Pancreas (tissue), 10 donors: ENCODE measurements at regions not wholly inside any gene's neighbourhood (a gene's known extent, or its start where the extent isn't known, plus 50 kb on each side); places are given as distances from the start of the nearest gene placed in this dataset.

Experiments used
- ATAC-seq, 4 donors: fragments of 200-7000 bp; cut with Tn5 transposase; one replicate each; pipeline versions ENCODE4 v1.8.0 to v1.9.1; 2020; ENCODE audit warnings: mild to moderate bottlenecking in 4 of 4, moderate library complexity in 4 of 4
- DNase-seq, 6 donors: peaks; one replicate each; pipeline ENCODE4 v3.0.0-alpha.2; 2020
- FAIRE-seq: peaks from 2 replicates; lab custom pipeline; 2012; peaks lifted over from hg19 to GRCh38; lab: Jason Lieb, UNC
- H3K27ac ChIP-seq, 4 donors: fragments of 200-600 bp; sonication (generic); 1 replicate in 3 of 4; 2 replicates in 1 of 4; pipeline versions ENCODE4 v1.5.0 to v1.8.0; 2020
- H3K27me3 ChIP-seq, 4 donors: fragments of 200-600 bp; one replicate each; pipeline ENCODE4 v1.8.0; 2021
- H3K36me3 ChIP-seq, 3 donors: fragments of 200-600 bp; sonication (generic) in 1 of 3; one replicate each; pipeline versions ENCODE4 v1.5.0 to v1.8.0; 2020 to 2021
- H3K4me1 ChIP-seq, 3 donors: fragments of 200-600 bp; one replicate each; pipeline ENCODE4 v1.8.0; 2021
- H3K4me3 ChIP-seq, 4 donors: fragments of 200-600 bp; sonication (generic) in 2 of 4; one replicate each; pipeline versions ENCODE4 v1.5.0 to v1.8.0; 2020 to 2021
- H3K9me3 ChIP-seq, 4 donors: fragments of 200-600 bp; one replicate each; pipeline ENCODE4 v1.8.0; 2021
- WGBS, 2 donors: extraction: QIAGEN DNeasy Blood & Tissue Kit; methylation state at CpG; one replicate each; pipeline ENCODE4 v1.1.7; 2013; 5-methylcytosine and 5-hydroxymethylcytosine counted together
- intact Hi-C, 3 donors: fragments of 100-400 bp; cut with DNase I; formaldehyde crosslinking; loops; one replicate each; pipeline versions ENCODE4 v1.11.1 to v1.14.2; 2022
- TF ChIP-seq, protein P1 (sequence below), 4 donors: fragments of 200-600 bp; sonication (generic) in 3 of 4; IDR thresholded peaks; one replicate each; pipeline versions ENCODE4 v1.5.0 to v1.8.0; 2021; ENCODE audit warnings: antibody characterized with exemption in 4 of 4
- donor health status: healthy with polysubstance abuse.
- donor health status: DM: no; HTN: no; CAD: no; lungs with moderate emphysema.
- donor health status: DM: no; HTN: no; CAD: no.
- donor health status: control.
- donor health status: control.
- donor health status: Bipolar disorder and iron deficiency.
- donor health status: DM: yes; HTN: yes; CAD: no.
- donor health status: DM: no; HTN: no; CAD: no.
- donor health status: DM: no; HTN: no; CAD: no.
- donor health status: DM: yes; HTN: yes; CAD: no.

DNA sequence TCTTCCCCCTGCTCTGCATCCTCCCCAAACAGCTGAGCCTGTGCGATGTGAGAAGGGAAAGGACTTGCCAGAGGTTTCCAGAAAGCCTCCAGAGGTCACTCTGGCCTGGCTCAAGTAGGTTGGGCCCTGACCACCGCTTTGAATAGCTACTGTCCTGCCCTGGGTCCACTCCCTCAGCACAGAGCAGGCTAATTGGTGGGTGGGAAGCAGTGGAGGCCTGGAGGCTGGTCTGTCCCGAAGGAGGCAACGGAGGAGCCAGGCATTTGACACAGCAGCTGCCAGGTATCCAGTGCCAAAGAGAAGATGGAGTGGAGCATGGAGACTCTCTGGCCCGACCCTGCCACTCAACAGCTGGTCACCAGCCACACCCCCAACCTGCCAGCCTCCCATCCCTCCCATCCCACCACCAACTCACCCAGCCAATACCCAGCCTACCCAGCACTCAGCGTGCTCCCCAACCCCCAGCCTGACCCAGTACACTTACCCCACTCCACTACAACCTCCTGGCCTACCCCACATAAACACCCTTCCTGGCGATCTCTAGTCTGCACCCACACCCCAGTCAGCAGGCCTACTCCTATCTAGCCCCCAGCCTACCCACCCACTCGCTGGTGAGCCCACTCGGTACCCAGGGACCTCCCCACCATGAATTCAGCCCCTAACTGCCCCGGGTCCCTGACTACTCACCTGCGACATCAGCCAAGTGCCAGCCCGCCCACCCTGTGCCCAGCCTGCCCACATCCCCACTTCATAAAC lies 64.6 kb upstream of the COL13A1 start:
- Histone ChIP-seq H3K27me3 (no peaks in the 10 kb centered on the region), H3K9me3 (no peaks in the 10 kb centered on the region), H3K4me3 (no peak overlapping the region), H3K27ac (no peak overlapping the region), H3K36me3 (no peaks in the 10 kb centered on the region), H3K4me1 (no peaks in the 10 kb centered on the region)
- ATAC-seq, result no peak
- intact Hi-C loops, result no loop called here
- TF ChIP-seq, protein P1, sequence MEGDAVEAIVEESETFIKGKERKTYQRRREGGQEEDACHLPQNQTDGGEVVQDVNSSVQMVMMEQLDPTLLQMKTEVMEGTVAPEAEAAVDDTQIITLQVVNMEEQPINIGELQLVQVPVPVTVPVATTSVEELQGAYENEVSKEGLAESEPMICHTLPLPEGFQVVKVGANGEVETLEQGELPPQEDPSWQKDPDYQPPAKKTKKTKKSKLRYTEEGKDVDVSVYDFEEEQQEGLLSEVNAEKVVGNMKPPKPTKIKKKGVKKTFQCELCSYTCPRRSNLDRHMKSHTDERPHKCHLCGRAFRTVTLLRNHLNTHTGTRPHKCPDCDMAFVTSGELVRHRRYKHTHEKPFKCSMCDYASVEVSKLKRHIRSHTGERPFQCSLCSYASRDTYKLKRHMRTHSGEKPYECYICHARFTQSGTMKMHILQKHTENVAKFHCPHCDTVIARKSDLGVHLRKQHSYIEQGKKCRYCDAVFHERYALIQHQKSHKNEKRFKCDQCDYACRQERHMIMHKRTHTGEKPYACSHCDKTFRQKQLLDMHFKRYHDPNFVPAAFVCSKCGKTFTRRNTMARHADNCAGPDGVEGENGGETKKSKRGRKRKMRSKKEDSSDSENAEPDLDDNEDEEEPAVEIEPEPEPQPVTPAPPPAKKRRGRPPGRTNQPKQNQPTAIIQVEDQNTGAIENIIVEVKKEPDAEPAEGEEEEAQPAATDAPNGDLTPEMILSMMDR (IDR thresholded peaks at IDR 0.05), result no peak
- no peak for DNase-seq
- WGBS, 2 donors, result 76 to 79% methylated on average over 12 of the region's 12 CpGs
- no peak for FAIRE-seq

DNA sequence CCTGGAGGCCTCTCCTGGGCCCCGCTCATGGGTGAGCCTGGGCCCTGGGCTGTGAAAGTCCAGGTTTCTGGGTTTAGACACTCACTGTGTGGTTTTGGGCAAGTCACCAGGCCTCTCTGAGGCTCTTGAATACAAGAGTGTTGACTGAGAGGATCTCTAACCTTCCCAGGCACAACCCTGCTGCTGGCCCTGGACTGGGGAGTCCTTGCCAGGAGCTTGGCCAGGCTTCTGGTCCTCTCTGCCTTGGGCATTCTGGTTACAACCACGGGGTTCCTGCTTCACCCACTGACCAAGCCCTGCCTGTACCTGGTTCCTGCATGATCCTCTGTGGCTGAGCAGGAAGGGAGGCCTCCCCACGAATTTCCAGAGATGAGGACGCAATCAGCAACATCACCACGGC lies 63.6 kb upstream of the COL13A1 start:
- FAIRE-seq (no peak), DNase-seq (no peak), ATAC-seq (no peak)
- H3K36me3 ChIP-seq, result no peaks in the 10 kb centered on the region
- H3K27me3 ChIP-seq, result peaks cover 0 to 4% (median 0%) of the 10 kb centered on the region in 4 donors
- intact Hi-C loops, result no loop called here
- no peaks in the 10 kb centered on the region for H3K4me1 ChIP-seq
- TF ChIP-seq, protein P1 (IDR thresholded peaks at IDR 0.05), result no peak
- no peak overlapping the region for H3K27ac ChIP-seq
- WGBS, 2 donors, result 64 to 70% methylated on average over 5 of the region's 5 CpGs
- H3K4me3 ChIP-seq, result no peak overlapping the region
- H3K9me3 ChIP-seq, result no peaks in the 10 kb centered on the region

DNA sequence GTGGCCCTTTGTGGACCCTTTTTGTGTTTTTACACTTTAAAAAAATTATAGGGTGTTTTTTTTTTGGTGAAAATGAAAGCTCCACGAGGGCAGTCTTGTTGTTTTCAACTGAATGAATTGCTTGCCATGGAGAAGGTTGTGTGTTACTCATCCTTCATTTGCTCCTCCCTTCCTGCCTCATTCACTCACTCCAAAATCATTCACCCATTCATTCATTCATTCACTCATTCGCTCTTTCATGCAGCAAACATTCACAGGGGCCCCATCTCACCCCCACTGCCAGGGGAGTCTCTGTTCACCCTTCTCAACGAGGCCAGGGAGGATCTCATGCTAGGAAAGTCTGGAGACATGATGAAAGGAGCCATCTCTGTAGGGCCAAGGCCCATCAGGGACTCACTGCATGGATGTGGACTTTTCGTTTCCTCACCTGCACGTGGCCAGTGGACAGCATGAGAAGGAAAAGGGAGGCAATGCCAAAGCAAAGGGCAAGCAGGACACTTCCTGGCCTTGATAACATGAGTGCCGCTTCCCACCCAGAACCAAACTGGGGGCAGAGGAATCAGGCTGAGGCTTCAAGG lies 62.8 kb upstream of the COL13A1 start:
- ATAC-seq (no peak), FAIRE-seq (no peak), DNase-seq (no peak)
- no peak overlapping the region for H3K27ac ChIP-seq
- H3K36me3 ChIP-seq, result no peaks in the 10 kb centered on the region
- WGBS, 2 donors, result 72 to 78% methylated on average over 6 of the region's 6 CpGs
- TF ChIP-seq, protein P1 (IDR thresholded peaks at IDR 0.05), result no peak
- intact Hi-C loops, result no loop called here
- peaks cover 0 to 4% (median 0%) of the 10 kb centered on the region in 4 donors for H3K27me3 ChIP-seq
- no peak overlapping the region for H3K4me3 ChIP-seq
- H3K4me1 ChIP-seq, result no peaks in the 10 kb centered on the region
- H3K9me3 ChIP-seq, result no peaks in the 10 kb centered on the region

DNA sequence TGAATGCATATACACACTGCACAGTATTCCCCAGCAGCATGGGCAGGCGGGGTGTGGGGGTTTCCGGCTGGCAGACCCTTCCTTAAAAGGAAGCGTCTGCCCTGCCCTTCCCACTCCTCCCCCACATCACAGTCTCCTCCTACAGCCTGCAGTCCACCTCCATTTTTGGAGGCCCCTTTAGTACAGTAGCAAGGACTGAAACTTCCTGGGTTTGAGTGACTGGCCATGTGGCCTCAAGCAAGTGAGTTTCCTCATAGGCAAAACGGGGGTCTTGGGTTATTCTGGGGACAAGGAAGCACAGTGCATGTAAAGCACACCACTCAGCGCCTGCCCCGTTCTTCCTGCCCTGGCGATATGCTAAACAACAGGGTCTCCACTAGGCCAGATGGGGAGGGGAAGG lies 62.1 kb upstream of the COL13A1 start:
- no peaks in the 10 kb centered on the region for H3K9me3 ChIP-seq
- no peaks in the 10 kb centered on the region for H3K36me3 ChIP-seq
- TF ChIP-seq, protein P1 (IDR thresholded peaks at IDR 0.05), result no peak
- peaks cover 0 to 4% (median 0%) of the 10 kb centered on the region in 4 donors for H3K27me3 ChIP-seq
- no peak overlapping the region for H3K4me3 ChIP-seq
- no peak for ATAC-seq
- FAIRE-seq, result no peak
- 76 to 80% methylated on average over 7 of the region's 7 CpGs for WGBS, 2 donors
- H3K27ac ChIP-seq, result no peak overlapping the region
- intact Hi-C loops, result no loop called here
- no peaks in the 10 kb centered on the region for H3K4me1 ChIP-seq
- no peak for DNase-seq

DNA sequence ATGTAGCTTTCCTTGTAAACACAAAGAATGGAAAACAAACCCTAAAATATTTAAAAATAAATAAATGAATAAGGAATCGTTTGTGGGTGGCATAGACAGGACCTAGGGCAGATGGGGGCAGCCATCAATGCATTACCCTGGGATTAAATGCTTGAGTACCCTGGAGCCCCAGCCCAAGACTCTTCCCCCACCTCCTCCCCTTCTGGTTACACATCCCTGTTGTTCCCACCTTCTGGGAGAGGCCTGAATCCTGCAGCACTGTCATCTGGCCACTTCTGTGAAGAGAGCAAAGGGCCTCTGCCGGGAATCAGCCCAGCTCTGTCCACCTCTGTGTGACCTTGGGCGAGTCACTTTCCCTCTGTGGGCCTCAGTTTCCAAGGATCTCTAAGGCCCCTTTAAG lies 61.6 kb upstream of the COL13A1 start:
- 71 to 76% methylated on average over 3 of the region's 3 CpGs for WGBS, 2 donors
- DNase-seq (no peak), ATAC-seq (no peak), FAIRE-seq (no peak)
- no peak overlapping the region for H3K27ac ChIP-seq
- H3K4me3 ChIP-seq, result no peak overlapping the region
- TF ChIP-seq, protein P1 (IDR thresholded peaks at IDR 0.05), result no peak
- H3K4me1 ChIP-seq, result no peaks in the 10 kb centered on the region
- no peaks in the 10 kb centered on the region for H3K36me3 ChIP-seq
- H3K27me3 ChIP-seq, result peaks cover 0 to 4% (median 0%) of the 10 kb centered on the region in 4 donors
- H3K9me3 ChIP-seq, result no peaks in the 10 kb centered on the region
- intact Hi-C loops, result no loop called here
